IPS-18c (cell line): ENCODE measurements at regions not wholly inside any gene's neighbourhood (a gene's known extent, or its start where the extent isn't known, plus 50 kb on each side); places are given as distances from the start of the nearest gene placed in this dataset.

Experiments used
- H3K4me3 ChIP-seq: 2 replicates; pipeline ENCODE4 v1.7.0; 2013; ENCODE audit warnings: low read depth, mild to moderate bottlenecking, low read length, moderate library complexity; ENCODE audit not compliant: insufficient read depth
- H3K9me3 ChIP-seq: one replicate; pipeline ENCODE4 v1.6.1; 2013; ENCODE audit warnings: mild to moderate bottlenecking, low read length, moderate library complexity; ENCODE audit not compliant: control insufficient read depth, insufficient read depth

- Histone ChIP-seq H3K4me3 (no peak overlapping the region), H3K9me3 (no peaks in the 10 kb centered on the region)
These were observed 108.7 kb upstream of the ZNF678 start for GRCh38 chr1:227454686-227455085.

GRCh38 chr1:227453631-227454355, 109.6 kb upstream of the ZNF678 start:
- Histone ChIP-seq H3K9me3 (no peaks in the 10 kb centered on the region), H3K4me3 (no peak overlapping the region)

GRCh38 chr1:227451954-227452353, 111.4 kb upstream of the ZNF678 start:
- Histone ChIP-seq H3K9me3 (no peaks in the 10 kb centered on the region), H3K4me3 (no peak overlapping the region)

GRCh38 chr1:227451057-227451456, 112.3 kb upstream of the ZNF678 start:
- H3K4me3 ChIP-seq: no peak overlapping the region
- H3K9me3 ChIP-seq: no peaks in the 10 kb centered on the region

GRCh38 chr1:227450489-227450888, 112.9 kb upstream of the ZNF678 start:
- H3K4me3 ChIP-seq: no peak overlapping the region

GRCh38 chr1:227449741-227450441, 113.5 kb upstream of the ZNF678 start:
- no peaks in the 10 kb centered on the region for H3K9me3 ChIP-seq
- no peak overlapping the region for H3K4me3 ChIP-seq

More at GRCh38 chr1:227450489-227450888, 112.9 kb upstream of the ZNF678 start:
- H3K9me3 ChIP-seq: no peaks in the 10 kb centered on the region

- no peaks in the 10 kb centered on the region for H3K9me3 ChIP-seq
- no peak overlapping the region for H3K4me3 ChIP-seq
These were observed 114.3 kb upstream of the ZNF678 start for GRCh38 chr1:227449051-227449450.

GRCh38 chr1:227447531-227447990, 115.8 kb upstream of the ZNF678 start:
- Histone ChIP-seq H3K9me3 (no peaks in the 10 kb centered on the region), H3K4me3 (no peak overlapping the region)

- no peaks in the 10 kb centered on the region for H3K9me3 ChIP-seq
These were observed 117.6 kb upstream of the ZNF678 start for GRCh38 chr1:227445746-227446145.

GRCh38 chr1:227445092-227445674, 118.2 kb upstream of the ZNF678 start:
- Histone ChIP-seq H3K9me3 (no peaks in the 10 kb centered on the region), H3K4me3 (no peak overlapping the region)

More at GRCh38 chr1:227445746-227446145, 117.6 kb upstream of the ZNF678 start:
- H3K4me3 ChIP-seq: no peak overlapping the region

- H3K9me3 ChIP-seq: no peaks in the 10 kb centered on the region
- no peak overlapping the region for H3K4me3 ChIP-seq
These were observed 121.9 kb upstream of the CDC42BPA start for GRCh38 chr1:227440182-227440581.

- Histone ChIP-seq H3K9me3 (no peaks in the 10 kb centered on the region), H3K4me3 (no peak overlapping the region)
These were observed 119.3 kb upstream of the CDC42BPA start for GRCh38 chr1:227437495-227438008.

- Histone ChIP-seq H3K4me3 (no peak overlapping the region), H3K9me3 (no peaks in the 10 kb centered on the region)
These were observed 116.6 kb upstream of the CDC42BPA start for GRCh38 chr1:227434808-227435444.

- no peak overlapping the region for H3K4me3 ChIP-seq
- H3K9me3 ChIP-seq: no peaks in the 10 kb centered on the region
These were observed 115.5 kb upstream of the CDC42BPA start for GRCh38 chr1:227433663-227434341.

GRCh38 chr1:227432981-227433380, 114.7 kb upstream of the CDC42BPA start:
- H3K4me3 ChIP-seq: no peak overlapping the region

GRCh38 chr1:227432181-227432535, 113.9 kb upstream of the CDC42BPA start:
- no peak overlapping the region for H3K4me3 ChIP-seq
- no peaks in the 10 kb centered on the region for H3K9me3 ChIP-seq

More at GRCh38 chr1:227432981-227433380, 114.7 kb upstream of the CDC42BPA start:
- H3K9me3 ChIP-seq: no peaks in the 10 kb centered on the region
